ENCODE measurements at regions not wholly inside any gene's neighbourhood (a gene's known extent, or its start where the extent isn't known, plus 50 kb on each side); places are given as distances from the start of the nearest gene placed in this dataset.

GRCh38 chr5:129844764-129845163, 59.5 kb upstream of the CHSY3 start:
- Mint-ChIP-seq H3K9me3 (no peaks in the 10 kb centered on the region), H3K27me3 (ENCODE audit: insufficient read depth, low read depth) (no peaks in the 10 kb centered on the region), H3K27ac (no peak overlapping the region), H3K4me3 (no peak overlapping the region), H3K4me1 (no peaks in the 10 kb centered on the region), H3K36me3 (no peaks in the 10 kb centered on the region)
- Histone ChIP-seq H3K4me3 (no peak overlapping the region), H3K79me2 (ENCODE audit: low read depth) (no peaks in the 10 kb centered on the region), H3K9me3 (ENCODE audit: low read depth) (no peaks in the 10 kb centered on the region), H3K4me2 (no peak overlapping the region), H3K4me1 (no peaks in the 10 kb centered on the region), H3K27ac (no peak overlapping the region), H3K36me3 (no peaks in the 10 kb centered on the region), H2AFZ (replicated peaks) (no peak overlapping the region), H3K9ac (no peak overlapping the region), H3F3A (ENCODE audit: low read depth) (no peaks in the 10 kb centered on the region), H3K27me3 (no peaks in the 10 kb centered on the region), H4K20me1 (ENCODE audit: low read depth) (no peaks in the 10 kb centered on the region)
- TF ChIP-seq EZH2 (IDR thresholded peaks at IDR 0.05) (no peak), EZH2phosphoT487 (IDR thresholded peaks at IDR 0.05) (no peak)
- TF ChIP-seq, protein P1, sequence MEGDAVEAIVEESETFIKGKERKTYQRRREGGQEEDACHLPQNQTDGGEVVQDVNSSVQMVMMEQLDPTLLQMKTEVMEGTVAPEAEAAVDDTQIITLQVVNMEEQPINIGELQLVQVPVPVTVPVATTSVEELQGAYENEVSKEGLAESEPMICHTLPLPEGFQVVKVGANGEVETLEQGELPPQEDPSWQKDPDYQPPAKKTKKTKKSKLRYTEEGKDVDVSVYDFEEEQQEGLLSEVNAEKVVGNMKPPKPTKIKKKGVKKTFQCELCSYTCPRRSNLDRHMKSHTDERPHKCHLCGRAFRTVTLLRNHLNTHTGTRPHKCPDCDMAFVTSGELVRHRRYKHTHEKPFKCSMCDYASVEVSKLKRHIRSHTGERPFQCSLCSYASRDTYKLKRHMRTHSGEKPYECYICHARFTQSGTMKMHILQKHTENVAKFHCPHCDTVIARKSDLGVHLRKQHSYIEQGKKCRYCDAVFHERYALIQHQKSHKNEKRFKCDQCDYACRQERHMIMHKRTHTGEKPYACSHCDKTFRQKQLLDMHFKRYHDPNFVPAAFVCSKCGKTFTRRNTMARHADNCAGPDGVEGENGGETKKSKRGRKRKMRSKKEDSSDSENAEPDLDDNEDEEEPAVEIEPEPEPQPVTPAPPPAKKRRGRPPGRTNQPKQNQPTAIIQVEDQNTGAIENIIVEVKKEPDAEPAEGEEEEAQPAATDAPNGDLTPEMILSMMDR (IDR thresholded peaks at IDR 0.05), result no peak
- DNase-seq (ENCODE audit: low spot score), result no peak

- TF ChIP-seq, protein P1 (IDR thresholded peaks at IDR 0.05), result peak; percentile 98
- TF ChIP-seq EZH2 (IDR thresholded peaks at IDR 0.05) (no peak), EZH2phosphoT487 (IDR thresholded peaks at IDR 0.05) (no peak)
- H3K27me3 Mint-ChIP-seq (ENCODE audit: insufficient read depth, low read depth), result peaks cover 2% of the 10 kb centered on the region
Observed at GRCh38 chr5:129852747-129853352, 51.4 kb upstream of the CHSY3 start.

DNA sequence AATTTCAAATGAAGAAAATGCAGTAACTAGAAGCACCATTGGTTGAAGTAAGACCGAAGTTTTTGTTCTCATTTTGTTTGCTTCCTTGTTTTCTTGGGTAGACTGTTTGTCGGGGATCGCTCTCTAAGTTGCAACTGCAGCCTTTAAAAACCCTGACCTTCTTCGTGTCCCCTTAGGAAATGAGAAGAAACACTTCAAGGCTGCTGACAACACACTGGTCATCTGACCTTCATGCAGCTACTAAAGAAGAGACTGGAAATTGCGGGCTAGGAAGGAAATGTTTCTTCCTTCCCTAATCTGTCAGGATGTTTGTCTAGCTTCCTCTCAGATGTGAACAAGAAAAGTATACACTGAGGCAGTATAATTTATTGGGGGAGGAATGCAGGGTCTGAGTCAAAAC, 50.7 kb upstream of the CHSY3 start:
- H3K4me3 Mint-ChIP-seq, result no peak overlapping the region
- TF ChIP-seq EZH2 (IDR thresholded peaks at IDR 0.05) (no peak), EZH2phosphoT487 (IDR thresholded peaks at IDR 0.05) (no peak)
- TF ChIP-seq, protein P1 (IDR thresholded peaks at IDR 0.05), result no peak
- no peaks in the 10 kb centered on the region for H3K36me3 Mint-ChIP-seq
- H3K27me3 ChIP-seq, result no peaks in the 10 kb centered on the region
- no peak overlapping the region for H3K4me2 ChIP-seq
- H3K27me3 Mint-ChIP-seq (ENCODE audit: insufficient read depth, low read depth), result peaks cover 2% of the 10 kb centered on the region
- H3K27ac ChIP-seq, result no peak overlapping the region
- H3K9ac ChIP-seq, result no peak overlapping the region
- no peak overlapping the region for H3K27ac Mint-ChIP-seq
- no peak overlapping the region for H3K4me3 ChIP-seq
- H3K9me3 ChIP-seq (ENCODE audit: low read depth), result no peaks in the 10 kb centered on the region
- H3K79me2 ChIP-seq (ENCODE audit: low read depth), result no peaks in the 10 kb centered on the region
- no peaks in the 10 kb centered on the region for H3K9me3 Mint-ChIP-seq
- H3F3A ChIP-seq (ENCODE audit: low read depth), result no peaks in the 10 kb centered on the region
- H2AFZ ChIP-seq (replicated peaks), result no peak overlapping the region
- no peaks in the 10 kb centered on the region for H3K4me1 ChIP-seq
- no peak for DNase-seq (ENCODE audit: low spot score)
- H4K20me1 ChIP-seq (ENCODE audit: low read depth), result no peaks in the 10 kb centered on the region
- no peaks in the 10 kb centered on the region for H3K4me1 Mint-ChIP-seq
- H3K36me3 ChIP-seq, result no peaks in the 10 kb centered on the region

More at GRCh38 chr5:129852747-129853352, 51.4 kb upstream of the CHSY3 start:
- Histone ChIP-seq H3K4me3 (no peak overlapping the region), H3K9ac (no peak overlapping the region), H3K9me3 (ENCODE audit: low read depth) (no peaks in the 10 kb centered on the region), H4K20me1 (ENCODE audit: low read depth) (no peaks in the 10 kb centered on the region), H3K4me2 (no peak overlapping the region), H3K27ac (no peak overlapping the region), H3K27me3 (no peaks in the 10 kb centered on the region), H3K79me2 (ENCODE audit: low read depth) (no peaks in the 10 kb centered on the region), H2AFZ (replicated peaks) (no peak overlapping the region), H3K4me1 (no peaks in the 10 kb centered on the region), H3F3A (ENCODE audit: low read depth) (no peaks in the 10 kb centered on the region), H3K36me3 (no peaks in the 10 kb centered on the region)
- DNase-seq (ENCODE audit: low spot score), result peak; percentile 88
- no peak overlapping the region for H3K4me3 Mint-ChIP-seq
- H3K36me3 Mint-ChIP-seq, result no peaks in the 10 kb centered on the region
- no peaks in the 10 kb centered on the region for H3K4me1 Mint-ChIP-seq
- no peak overlapping the region for H3K27ac Mint-ChIP-seq
- H3K9me3 Mint-ChIP-seq, result no peaks in the 10 kb centered on the region

Data from neural progenitor cell (in vitro differentiated cells).